ENCODE measurements at regions not wholly inside any gene's neighbourhood (a gene's known extent, or its start where the extent isn't known, plus 50 kb on each side); places are given as distances from the start of the nearest gene placed in this dataset.
"Not testable (repeated sequence)": the region's sequence is repeated elsewhere in the genome, so short reads cannot be mapped to it uniquely, and the experiment has no call there.

GRCh38 chr6:84332139-84333034 is 104.9 kb upstream of the CEP162 start:
- no peak for DNase-seq (ENCODE audit: low read depth)
- no peak overlapping the region for H3K4me3 ChIP-seq (ENCODE audit: low read depth, low read length)

GRCh38 chr6:84330325-84330724 is 102.9 kb upstream of the CEP162 start:
- no peak overlapping the region for H3K4me3 ChIP-seq (ENCODE audit: low read depth, low read length)
- no peak for DNase-seq (ENCODE audit: low read depth)

- DNase-seq (ENCODE audit: low read depth): no peak
- H3K4me3 ChIP-seq (ENCODE audit: low read depth, low read length): no peak overlapping the region
These were observed 102.1 kb upstream of the CEP162 start for GRCh38 chr6:84329516-84329915.

- no peak for DNase-seq (ENCODE audit: low read depth)
- H3K4me3 ChIP-seq (ENCODE audit: low read depth, low read length): no peak overlapping the region
These were observed 101.6 kb upstream of the CEP162 start for GRCh38 chr6:84329077-84329476.

GRCh38 chr6:84317463-84317862 is 90.0 kb upstream of the CEP162 start:
- no peak for DNase-seq (ENCODE audit: low read depth)

GRCh38 chr6:84314377-84314898 is 87.0 kb upstream of the CEP162 start:
- no peak overlapping the region for H3K4me3 ChIP-seq (ENCODE audit: low read depth, low read length)
- DNase-seq (ENCODE audit: low read depth): no peak

More at GRCh38 chr6:84317463-84317862, 90.0 kb upstream of the CEP162 start:
- H3K4me3 ChIP-seq (ENCODE audit: low read depth, low read length): no peak overlapping the region

GRCh38 chr6:84309336-84309735 is 81.9 kb upstream of the CEP162 start:
- no peak overlapping the region for H3K4me3 ChIP-seq (ENCODE audit: low read depth, low read length)
- no peak for DNase-seq (ENCODE audit: low read depth)

GRCh38 chr6:84304881-84305280 is 77.4 kb upstream of the CEP162 start:
- no peak overlapping the region for H3K4me3 ChIP-seq (ENCODE audit: low read depth, low read length)

GRCh38 chr6:84291033-84291432 is 63.6 kb upstream of the CEP162 start:
- not testable (repeated sequence) for DNase-seq (ENCODE audit: low read depth); H3K4me3 ChIP-seq (ENCODE audit: low read depth, low read length)

More at GRCh38 chr6:84304881-84305280, 77.4 kb upstream of the CEP162 start:
- no peak for DNase-seq (ENCODE audit: low read depth)

- H3K4me3 ChIP-seq (ENCODE audit: low read depth, low read length): no peak overlapping the region
- DNase-seq (ENCODE audit: low read depth): no peak
These were observed 57.1 kb upstream of the CEP162 start for GRCh38 chr6:84284428-84285049.

- no peak overlapping the region for H3K4me3 ChIP-seq (ENCODE audit: low read depth, low read length)
- peak; percentile 78 for DNase-seq (ENCODE audit: low read depth)
These were observed 55.1 kb upstream of the CEP162 start for GRCh38 chr6:84282550-84282949.

- DNase-seq (ENCODE audit: low read depth): no peak
- H3K4me3 ChIP-seq (ENCODE audit: low read depth, low read length): no peak overlapping the region
These were observed 53.2 kb upstream of the CEP162 start for GRCh38 chr6:84280639-84281038.

GRCh38 chr6:84280030-84280429 is 52.6 kb upstream of the CEP162 start:
- peak; percentile 85 for DNase-seq (ENCODE audit: low read depth)
- no peak overlapping the region for H3K4me3 ChIP-seq (ENCODE audit: low read depth, low read length)

GRCh38 chr6:84278321-84278998 is 51.0 kb upstream of the CEP162 start:
- no peak overlapping the region for H3K4me3 ChIP-seq (ENCODE audit: low read depth, low read length)

More at GRCh38 chr6:84278321-84278998, 51.0 kb upstream of the CEP162 start:
- peak; percentile 63 for DNase-seq (ENCODE audit: low read depth)

Measured in skeletal muscle cell (primary cell).